GM23338 (cell line): ENCODE measurements at regions not wholly inside any gene's neighbourhood (a gene's known extent, or its start where the extent isn't known, plus 50 kb on each side); places are given as distances from the start of the nearest gene placed in this dataset.

ENCODE experiments used
- EZH2 ChIP-seq: fragments of 200-600 bp; sonication (generic); IDR thresholded peaks from one replicate; pipeline ENCODE4 v1.8.0; 2017; ENCODE audit warnings: antibody characterized with exemption, mild to moderate bottlenecking, low read depth; ENCODE audit not compliant: unreplicated experiment
- EZH2phosphoT487 ChIP-seq: fragments of 200-600 bp; sonication (generic); IDR thresholded peaks from one replicate; pipeline ENCODE4 v1.8.1; 2018; ENCODE audit warnings: antibody characterized with exemption; ENCODE audit not compliant: unreplicated experiment
- JUNB ChIP-seq: IDR thresholded peaks from one replicate; pipeline ENCODE4 v1.6.1; 2016; ENCODE audit warnings: antibody characterized with exemption; ENCODE audit not compliant: unreplicated experiment
- STAT1 ChIP-seq: IDR thresholded peaks from one replicate; pipeline ENCODE4 v1.6.1; 2016; ENCODE audit warnings: antibody characterized with exemption; ENCODE audit not compliant: unreplicated experiment
- TF ChIP-seq, protein P1 (sequence below), 2 experiments: fragments of 200-600 bp in 1 of 2; sonication (generic) in 1 of 2; conservative IDR thresholded peaks; 2 replicates each; pipeline versions ENCODE4 v1.5.1 to v1.6.1; 2016 to 2017; ENCODE audit warnings: antibody characterized with exemption in 2 of 2, low read depth in 2 of 2, mild to moderate bottlenecking in 2 of 2, moderate library complexity in 1 of 2
- TF ChIP-seq, protein P2 (sequence below): IDR thresholded peaks from one replicate; pipeline ENCODE4 v1.6.1; 2018; ENCODE audit warnings: antibody characterized with exemption; ENCODE audit not compliant: unreplicated experiment

DNA sequence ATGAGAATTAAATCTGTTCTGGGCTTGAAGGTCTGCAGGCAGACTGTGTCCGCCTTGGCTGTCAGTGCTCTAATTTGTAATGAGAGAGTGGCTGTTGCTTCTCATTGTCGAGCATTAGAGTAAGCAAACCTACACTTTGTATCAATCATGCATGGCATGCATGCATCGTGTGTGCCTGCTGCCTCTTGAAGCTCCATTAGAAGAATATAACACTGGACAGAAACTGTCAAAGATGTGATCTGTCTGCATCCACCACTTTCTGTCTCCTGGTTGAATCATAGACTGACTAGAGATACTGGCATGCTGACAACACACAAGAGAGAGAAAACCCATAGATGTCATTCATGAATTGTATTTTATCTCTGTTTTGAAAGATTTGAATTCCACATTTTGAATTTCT lies 275.0 kb upstream of the NXPH2 start:
- TF ChIP-seq EZH2, result no peak
- TF ChIP-seq, protein P1, sequence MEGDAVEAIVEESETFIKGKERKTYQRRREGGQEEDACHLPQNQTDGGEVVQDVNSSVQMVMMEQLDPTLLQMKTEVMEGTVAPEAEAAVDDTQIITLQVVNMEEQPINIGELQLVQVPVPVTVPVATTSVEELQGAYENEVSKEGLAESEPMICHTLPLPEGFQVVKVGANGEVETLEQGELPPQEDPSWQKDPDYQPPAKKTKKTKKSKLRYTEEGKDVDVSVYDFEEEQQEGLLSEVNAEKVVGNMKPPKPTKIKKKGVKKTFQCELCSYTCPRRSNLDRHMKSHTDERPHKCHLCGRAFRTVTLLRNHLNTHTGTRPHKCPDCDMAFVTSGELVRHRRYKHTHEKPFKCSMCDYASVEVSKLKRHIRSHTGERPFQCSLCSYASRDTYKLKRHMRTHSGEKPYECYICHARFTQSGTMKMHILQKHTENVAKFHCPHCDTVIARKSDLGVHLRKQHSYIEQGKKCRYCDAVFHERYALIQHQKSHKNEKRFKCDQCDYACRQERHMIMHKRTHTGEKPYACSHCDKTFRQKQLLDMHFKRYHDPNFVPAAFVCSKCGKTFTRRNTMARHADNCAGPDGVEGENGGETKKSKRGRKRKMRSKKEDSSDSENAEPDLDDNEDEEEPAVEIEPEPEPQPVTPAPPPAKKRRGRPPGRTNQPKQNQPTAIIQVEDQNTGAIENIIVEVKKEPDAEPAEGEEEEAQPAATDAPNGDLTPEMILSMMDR (conservative IDR thresholded peaks at IDR 0.05; ENCODE audit: low read depth in 2 of 2), result no peak
- TF ChIP-seq JUNB, result no peak
- TF ChIP-seq, protein P2, sequence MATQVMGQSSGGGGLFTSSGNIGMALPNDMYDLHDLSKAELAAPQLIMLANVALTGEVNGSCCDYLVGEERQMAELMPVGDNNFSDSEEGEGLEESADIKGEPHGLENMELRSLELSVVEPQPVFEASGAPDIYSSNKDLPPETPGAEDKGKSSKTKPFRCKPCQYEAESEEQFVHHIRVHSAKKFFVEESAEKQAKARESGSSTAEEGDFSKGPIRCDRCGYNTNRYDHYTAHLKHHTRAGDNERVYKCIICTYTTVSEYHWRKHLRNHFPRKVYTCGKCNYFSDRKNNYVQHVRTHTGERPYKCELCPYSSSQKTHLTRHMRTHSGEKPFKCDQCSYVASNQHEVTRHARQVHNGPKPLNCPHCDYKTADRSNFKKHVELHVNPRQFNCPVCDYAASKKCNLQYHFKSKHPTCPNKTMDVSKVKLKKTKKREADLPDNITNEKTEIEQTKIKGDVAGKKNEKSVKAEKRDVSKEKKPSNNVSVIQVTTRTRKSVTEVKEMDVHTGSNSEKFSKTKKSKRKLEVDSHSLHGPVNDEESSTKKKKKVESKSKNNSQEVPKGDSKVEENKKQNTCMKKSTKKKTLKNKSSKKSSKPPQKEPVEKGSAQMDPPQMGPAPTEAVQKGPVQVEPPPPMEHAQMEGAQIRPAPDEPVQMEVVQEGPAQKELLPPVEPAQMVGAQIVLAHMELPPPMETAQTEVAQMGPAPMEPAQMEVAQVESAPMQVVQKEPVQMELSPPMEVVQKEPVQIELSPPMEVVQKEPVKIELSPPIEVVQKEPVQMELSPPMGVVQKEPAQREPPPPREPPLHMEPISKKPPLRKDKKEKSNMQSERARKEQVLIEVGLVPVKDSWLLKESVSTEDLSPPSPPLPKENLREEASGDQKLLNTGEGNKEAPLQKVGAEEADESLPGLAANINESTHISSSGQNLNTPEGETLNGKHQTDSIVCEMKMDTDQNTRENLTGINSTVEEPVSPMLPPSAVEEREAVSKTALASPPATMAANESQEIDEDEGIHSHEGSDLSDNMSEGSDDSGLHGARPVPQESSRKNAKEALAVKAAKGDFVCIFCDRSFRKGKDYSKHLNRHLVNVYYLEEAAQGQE, result no peak
- TF ChIP-seq EZH2phosphoT487, result no peak
- TF ChIP-seq STAT1, result no peak
